HEK293 (cell line): ENCODE measurements at regions not wholly inside any gene's neighbourhood (a gene's known extent, or its start where the extent isn't known, plus 50 kb on each side); places are given as distances from the start of the nearest gene placed in this dataset.

Experiments used
- BCL11A ChIP-seq: fragments of 450-650 bp; formaldehyde crosslinking; IDR thresholded peaks from 2 replicates; pipeline ENCODE4 v1.5.1; 2016; ENCODE audit warnings: low read depth, missing biosample characterization, missing genetic modification characterization
- YY1 ChIP-seq: fragments of 450-650 bp; formaldehyde crosslinking; IDR thresholded peaks from 2 replicates; pipeline ENCODE4 v1.5.1; 2018; ENCODE audit warnings: missing biosample characterization, missing genetic modification characterization
- ZBTB1 ChIP-seq: fragments of 450-650 bp; formaldehyde crosslinking; IDR thresholded peaks from 2 replicates; pipeline ENCODE4 v1.5.1; 2016; ENCODE audit warnings: missing biosample characterization, missing genetic modification characterization
- TF ChIP-seq, protein P1 (sequence below): fragments of 450-650 bp; formaldehyde crosslinking; IDR thresholded peaks from 2 replicates; pipeline ENCODE4 v1.5.1; 2016; ENCODE audit warnings: missing biosample characterization, missing genetic modification characterization
- TF ChIP-seq, protein P2 (sequence below): fragments of 450-650 bp; formaldehyde crosslinking; IDR thresholded peaks from 2 replicates; pipeline ENCODE4 v1.5.1; 2017; ENCODE audit warnings: missing biosample characterization, missing genetic modification characterization
- TF ChIP-seq, protein P3 (sequence below): fragments of 450-650 bp; formaldehyde crosslinking; IDR thresholded peaks from 2 replicates; pipeline ENCODE4 v1.5.1; 2017; ENCODE audit warnings: missing biosample characterization, missing genetic modification characterization
- TF ChIP-seq, protein P4 (sequence below): fragments of 450-650 bp; formaldehyde crosslinking; IDR thresholded peaks from 2 replicates; pipeline ENCODE4 v1.5.1; 2016; ENCODE audit warnings: missing biosample characterization, missing genetic modification characterization, borderline replicate concordance

DNA sequence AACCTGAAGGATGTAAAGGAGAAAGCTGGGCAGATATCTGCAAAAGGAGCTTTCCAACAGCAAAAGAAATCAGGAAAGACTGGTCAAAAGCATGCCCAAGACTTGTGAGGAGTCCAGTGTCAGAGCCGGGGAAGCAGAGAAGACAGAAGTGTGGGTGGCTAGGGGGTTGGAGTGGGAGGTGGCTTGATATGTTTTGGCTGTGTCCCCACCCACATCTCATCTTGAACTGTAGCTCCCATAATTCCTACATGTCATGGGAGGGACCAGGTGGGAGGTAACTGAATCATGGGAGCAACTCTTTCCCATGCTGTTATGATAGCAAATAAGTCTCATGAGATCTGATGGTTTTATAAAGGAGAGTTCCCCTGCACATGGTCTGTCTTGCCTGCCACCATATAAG is 84.9 kb downstream of the INHBA start:
- TF ChIP-seq, protein P1, sequence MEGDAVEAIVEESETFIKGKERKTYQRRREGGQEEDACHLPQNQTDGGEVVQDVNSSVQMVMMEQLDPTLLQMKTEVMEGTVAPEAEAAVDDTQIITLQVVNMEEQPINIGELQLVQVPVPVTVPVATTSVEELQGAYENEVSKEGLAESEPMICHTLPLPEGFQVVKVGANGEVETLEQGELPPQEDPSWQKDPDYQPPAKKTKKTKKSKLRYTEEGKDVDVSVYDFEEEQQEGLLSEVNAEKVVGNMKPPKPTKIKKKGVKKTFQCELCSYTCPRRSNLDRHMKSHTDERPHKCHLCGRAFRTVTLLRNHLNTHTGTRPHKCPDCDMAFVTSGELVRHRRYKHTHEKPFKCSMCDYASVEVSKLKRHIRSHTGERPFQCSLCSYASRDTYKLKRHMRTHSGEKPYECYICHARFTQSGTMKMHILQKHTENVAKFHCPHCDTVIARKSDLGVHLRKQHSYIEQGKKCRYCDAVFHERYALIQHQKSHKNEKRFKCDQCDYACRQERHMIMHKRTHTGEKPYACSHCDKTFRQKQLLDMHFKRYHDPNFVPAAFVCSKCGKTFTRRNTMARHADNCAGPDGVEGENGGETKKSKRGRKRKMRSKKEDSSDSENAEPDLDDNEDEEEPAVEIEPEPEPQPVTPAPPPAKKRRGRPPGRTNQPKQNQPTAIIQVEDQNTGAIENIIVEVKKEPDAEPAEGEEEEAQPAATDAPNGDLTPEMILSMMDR = no peak
- TF ChIP-seq YY1 (tag by site-specific recombination) (no peak), BCL11A (tag by site-specific recombination) (no peak), ZBTB1 (no peak)
- TF ChIP-seq, protein P2, sequence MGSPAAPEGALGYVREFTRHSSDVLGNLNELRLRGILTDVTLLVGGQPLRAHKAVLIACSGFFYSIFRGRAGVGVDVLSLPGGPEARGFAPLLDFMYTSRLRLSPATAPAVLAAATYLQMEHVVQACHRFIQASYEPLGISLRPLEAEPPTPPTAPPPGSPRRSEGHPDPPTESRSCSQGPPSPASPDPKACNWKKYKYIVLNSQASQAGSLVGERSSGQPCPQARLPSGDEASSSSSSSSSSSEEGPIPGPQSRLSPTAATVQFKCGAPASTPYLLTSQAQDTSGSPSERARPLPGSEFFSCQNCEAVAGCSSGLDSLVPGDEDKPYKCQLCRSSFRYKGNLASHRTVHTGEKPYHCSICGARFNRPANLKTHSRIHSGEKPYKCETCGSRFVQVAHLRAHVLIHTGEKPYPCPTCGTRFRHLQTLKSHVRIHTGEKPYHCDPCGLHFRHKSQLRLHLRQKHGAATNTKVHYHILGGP (tag by site-specific recombination) = no peak
- TF ChIP-seq, protein P3, sequence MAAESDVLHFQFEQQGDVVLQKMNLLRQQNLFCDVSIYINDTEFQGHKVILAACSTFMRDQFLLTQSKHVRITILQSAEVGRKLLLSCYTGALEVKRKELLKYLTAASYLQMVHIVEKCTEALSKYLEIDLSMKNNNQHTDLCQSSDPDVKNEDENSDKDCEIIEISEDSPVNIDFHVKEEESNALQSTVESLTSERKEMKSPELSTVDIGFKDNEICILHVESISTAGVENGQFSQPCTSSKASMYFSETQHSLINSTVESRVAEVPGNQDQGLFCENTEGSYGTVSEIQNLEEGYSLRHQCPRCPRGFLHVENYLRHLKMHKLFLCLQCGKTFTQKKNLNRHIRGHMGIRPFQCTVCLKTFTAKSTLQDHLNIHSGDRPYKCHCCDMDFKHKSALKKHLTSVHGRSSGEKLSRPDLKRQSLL (tag by site-specific recombination) = no peak
- TF ChIP-seq, protein P4, sequence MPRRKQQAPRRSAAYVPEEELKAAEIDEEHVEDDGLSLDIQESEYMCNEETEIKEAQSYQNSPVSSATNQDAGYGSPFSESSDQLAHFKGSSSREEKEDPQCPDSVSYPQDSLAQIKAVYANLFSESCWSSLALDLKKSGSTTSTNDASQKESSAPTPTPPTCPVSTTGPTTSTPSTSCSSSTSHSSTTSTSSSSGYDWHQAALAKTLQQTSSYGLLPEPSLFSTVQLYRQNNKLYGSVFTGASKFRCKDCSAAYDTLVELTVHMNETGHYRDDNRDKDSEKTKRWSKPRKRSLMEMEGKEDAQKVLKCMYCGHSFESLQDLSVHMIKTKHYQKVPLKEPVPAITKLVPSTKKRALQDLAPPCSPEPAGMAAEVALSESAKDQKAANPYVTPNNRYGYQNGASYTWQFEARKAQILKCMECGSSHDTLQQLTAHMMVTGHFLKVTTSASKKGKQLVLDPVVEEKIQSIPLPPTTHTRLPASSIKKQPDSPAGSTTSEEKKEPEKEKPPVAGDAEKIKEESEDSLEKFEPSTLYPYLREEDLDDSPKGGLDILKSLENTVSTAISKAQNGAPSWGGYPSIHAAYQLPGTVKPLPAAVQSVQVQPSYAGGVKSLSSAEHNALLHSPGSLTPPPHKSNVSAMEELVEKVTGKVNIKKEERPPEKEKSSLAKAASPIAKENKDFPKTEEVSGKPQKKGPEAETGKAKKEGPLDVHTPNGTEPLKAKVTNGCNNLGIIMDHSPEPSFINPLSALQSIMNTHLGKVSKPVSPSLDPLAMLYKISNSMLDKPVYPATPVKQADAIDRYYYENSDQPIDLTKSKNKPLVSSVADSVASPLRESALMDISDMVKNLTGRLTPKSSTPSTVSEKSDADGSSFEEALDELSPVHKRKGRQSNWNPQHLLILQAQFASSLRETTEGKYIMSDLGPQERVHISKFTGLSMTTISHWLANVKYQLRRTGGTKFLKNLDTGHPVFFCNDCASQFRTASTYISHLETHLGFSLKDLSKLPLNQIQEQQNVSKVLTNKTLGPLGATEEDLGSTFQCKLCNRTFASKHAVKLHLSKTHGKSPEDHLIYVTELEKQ (tag by site-specific recombination) = no peak
